Thoracic aorta (tissue), 2 donors: ENCODE measurements at regions not wholly inside any gene's neighbourhood (a gene's known extent, or its start where the extent isn't known, plus 50 kb on each side); places are given as distances from the start of the nearest gene placed in this dataset.

ENCODE experiments used
- ATAC-seq: fragments of 150-250 bp; one replicate; pipeline ENCODE4 v1.8.0; 2017; ENCODE audit warnings: low read depth; ENCODE audit not compliant: insufficient number of reproducible peaks, low FRiP score
- DNase-seq: peaks from one replicate; pipeline ENCODE4 v3.0.0-alpha.2; 2020; ENCODE audit warnings: low spot score
- H3K27ac ChIP-seq, 2 donors: fragments of 200-600 bp; sonication (generic); 1 replicate in 1 of 2; 2 replicates in 1 of 2; pipeline ENCODE4 v1.5.1; 2016; ENCODE audit warnings: mild to moderate bottlenecking in 2 of 2, moderate library complexity in 2 of 2
- H3K27me3 ChIP-seq: fragments of 200-600 bp; sonication (generic); replicated peaks from 2 replicates; pipeline ENCODE4 v1.6.0; 2016; ENCODE audit warnings: mild to moderate bottlenecking; ENCODE audit not compliant: insufficient read depth
- H3K36me3 ChIP-seq: fragments of 200-600 bp; sonication (generic); one replicate; pipeline ENCODE4 v1.5.1; 2016
- H3K4me1 ChIP-seq, 2 donors: fragments of 200-600 bp; sonication (generic); 1 replicate in 1 of 2; 2 replicates in 1 of 2; pipeline versions ENCODE4 v1.5.1 to v1.6.0; 2016; ENCODE audit warnings: low read depth in 2 of 2, mild to moderate bottlenecking in 1 of 2; ENCODE audit not compliant: control insufficient read depth in 1 of 2
- H3K4me3 ChIP-seq: fragments of 200-600 bp; sonication (generic); 2 replicates; pipeline ENCODE4 v1.5.1; 2016; ENCODE audit warnings: mild to moderate bottlenecking
- H3K9me3 ChIP-seq: fragments of 200-600 bp; sonication (generic); 2 replicates; pipeline ENCODE4 v1.5.1; 2016
- CTCF ChIP-seq: fragments of 200-600 bp; sonication (generic); IDR thresholded peaks from one replicate; pipeline ENCODE4 v1.5.1; 2019; ENCODE audit warnings: antibody characterized with exemption

GRCh38 chr16:59719121-59719520, 985.0 kb upstream of the GOT2 start:
- H3K27me3 ChIP-seq: no peaks in the 10 kb centered on the region
- ATAC-seq (no peak), DNase-seq (no peak)
- H3K9me3 ChIP-seq: no peaks in the 10 kb centered on the region
- no peak overlapping the region for H3K4me3 ChIP-seq
- H3K36me3 ChIP-seq: no peaks in the 10 kb centered on the region
- TF ChIP-seq CTCF: no peak
- H3K4me1 ChIP-seq: no peaks in the 10 kb centered on the region
- no peak overlapping the region for H3K27ac ChIP-seq

- no peak overlapping the region for H3K4me3 ChIP-seq
- no peaks in the 10 kb centered on the region for H3K27me3 ChIP-seq
- H3K27ac ChIP-seq: no peak overlapping the region
- no peak for TF ChIP-seq CTCF
- ATAC-seq: no peak
- H3K36me3 ChIP-seq: no peaks in the 10 kb centered on the region
- no peaks in the 10 kb centered on the region for H3K4me1 ChIP-seq
- DNase-seq: no peak
- H3K9me3 ChIP-seq: no peaks in the 10 kb centered on the region
These were observed 973.5 kb upstream of the GOT2 start for GRCh38 chr16:59707436-59708226.

- no peaks in the 10 kb centered on the region for H3K4me1 ChIP-seq
- TF ChIP-seq CTCF: no peak
These were observed 968.1 kb upstream of the GOT2 start for GRCh38 chr16:59701963-59702930.

GRCh38 chr16:59699786-59700185, 965.7 kb upstream of the GOT2 start:
- Histone ChIP-seq H3K36me3 (no peaks in the 10 kb centered on the region), H3K4me3 (no peak overlapping the region), H3K27me3 (no peaks in the 10 kb centered on the region), H3K27ac (no peak overlapping the region), H3K4me1 (no peaks in the 10 kb centered on the region), H3K9me3 (no peaks in the 10 kb centered on the region)
- TF ChIP-seq CTCF: no peak
- DNase-seq: no peak
- no peak for ATAC-seq

More at GRCh38 chr16:59701963-59702930, 968.1 kb upstream of the GOT2 start:
- no peak for ATAC-seq
- Histone ChIP-seq H3K9me3 (no peaks in the 10 kb centered on the region), H3K36me3 (no peaks in the 10 kb centered on the region), H3K27me3 (no peaks in the 10 kb centered on the region), H3K4me3 (no peak overlapping the region), H3K27ac (no peak overlapping the region)
- DNase-seq: no peak
